ENCODE measurements at regions not wholly inside any gene's neighbourhood (a gene's known extent, or its start where the extent isn't known, plus 50 kb on each side); places are given as distances from the start of the nearest gene placed in this dataset.

GRCh38 chr5:2254880-2255750 is 372.4 kb upstream of the IRX4 start:
- no peak for TF ChIP-seq CTCF (IDR thresholded peaks at IDR 0.05; ENCODE audit: control insufficient read depth, extremely low read depth, insufficient read depth)
- no peak overlapping the region for H3K4me3 ChIP-seq (ENCODE audit: low read depth, low read length)
- no peak for DNase-seq (ENCODE audit: low read depth)

GRCh38 chr5:2254406-2254805 is 371.7 kb upstream of the IRX4 start:
- DNase-seq (ENCODE audit: low read depth), result no peak
- no peak overlapping the region for H3K4me3 ChIP-seq (ENCODE audit: low read depth, low read length)
- peak; percentile 41 for TF ChIP-seq CTCF (IDR thresholded peaks at IDR 0.05; ENCODE audit: control insufficient read depth, extremely low read depth, insufficient read depth)

GRCh38 chr5:2253040-2253975 is 370.6 kb upstream of the IRX4 start:
- no peak for DNase-seq (ENCODE audit: low read depth)
- TF ChIP-seq CTCF (IDR thresholded peaks at IDR 0.05; ENCODE audit: control insufficient read depth, extremely low read depth, insufficient read depth), result no peak

GRCh38 chr5:2251751-2252150 is 369.0 kb upstream of the IRX4 start:
- TF ChIP-seq CTCF (IDR thresholded peaks at IDR 0.05; ENCODE audit: control insufficient read depth, extremely low read depth, insufficient read depth), result no peak
- H3K4me3 ChIP-seq (ENCODE audit: low read depth, low read length), result no peak overlapping the region
- no peak for DNase-seq (ENCODE audit: low read depth)

More at GRCh38 chr5:2253040-2253975, 370.6 kb upstream of the IRX4 start:
- no peak overlapping the region for H3K4me3 ChIP-seq (ENCODE audit: low read depth, low read length)

GRCh38 chr5:2251298-2251697 is 368.6 kb upstream of the IRX4 start:
- no peak for DNase-seq (ENCODE audit: low read depth)
- no peak overlapping the region for H3K4me3 ChIP-seq (ENCODE audit: low read depth, low read length)
- no peak for TF ChIP-seq CTCF (IDR thresholded peaks at IDR 0.05; ENCODE audit: control insufficient read depth, extremely low read depth, insufficient read depth)

- no peak overlapping the region for H3K4me3 ChIP-seq (ENCODE audit: low read depth, low read length)
- TF ChIP-seq CTCF (IDR thresholded peaks at IDR 0.05; ENCODE audit: control insufficient read depth, extremely low read depth, insufficient read depth), result no peak
These were observed 367.7 kb upstream of the IRX4 start for GRCh38 chr5:2250365-2250950.

More at GRCh38 chr5:2250365-2250950, 367.7 kb upstream of the IRX4 start:
- no peak for DNase-seq (ENCODE audit: low read depth)
